Activated naive CD4-positive, alpha-beta T cell treated with anti-CD3 and anti-CD28 coated beads for 36 hours (primary cell): ENCODE measurements at regions not wholly inside any gene's neighbourhood (a gene's known extent, or its start where the extent isn't known, plus 50 kb on each side); places are given as distances from the start of the nearest gene placed in this dataset.

ENCODE experiments used
- CTCF ChIA-PET: fragments of 350-600 bp; sonication (Branson Sonifier 250); formaldehyde crosslinking; loops from one replicate; lab custom pipeline; 2021; ENCODE audit warnings: antibody characterized with exemption; lab: Charles Lee
- DNase-seq: peaks from one replicate; pipeline ENCODE4 v3.0.0-alpha.2; 2020
- H3K27ac Mint-ChIP-seq: one replicate; pipeline ENCODE4 v1.8.0; 2021; ENCODE audit warnings: mild to moderate bottlenecking, mixed read lengths
- H3K27me3 Mint-ChIP-seq: one replicate; pipeline ENCODE4 v1.8.0; 2021; ENCODE audit warnings: low read depth, mixed read lengths
- H3K36me3 Mint-ChIP-seq: one replicate; pipeline ENCODE4 v1.8.0; 2021; ENCODE audit warnings: low read depth, mixed read lengths
- H3K4me1 Mint-ChIP-seq: one replicate; pipeline ENCODE4 v1.8.0; 2021; ENCODE audit warnings: low read depth, mixed read lengths
- H3K4me3 Mint-ChIP-seq: one replicate; pipeline ENCODE4 v1.8.0; 2021; ENCODE audit warnings: mild to moderate bottlenecking, moderate library complexity, mixed read lengths
- H3K9me3 Mint-ChIP-seq: one replicate; pipeline ENCODE4 v1.8.0; 2021; ENCODE audit warnings: mixed read lengths
- intact Hi-C: fragments of 100-400 bp; cut with micrococcal nuclease; formaldehyde crosslinking; loops from one replicate; pipeline ENCODE4 v1.15.1; 2023

DNA sequence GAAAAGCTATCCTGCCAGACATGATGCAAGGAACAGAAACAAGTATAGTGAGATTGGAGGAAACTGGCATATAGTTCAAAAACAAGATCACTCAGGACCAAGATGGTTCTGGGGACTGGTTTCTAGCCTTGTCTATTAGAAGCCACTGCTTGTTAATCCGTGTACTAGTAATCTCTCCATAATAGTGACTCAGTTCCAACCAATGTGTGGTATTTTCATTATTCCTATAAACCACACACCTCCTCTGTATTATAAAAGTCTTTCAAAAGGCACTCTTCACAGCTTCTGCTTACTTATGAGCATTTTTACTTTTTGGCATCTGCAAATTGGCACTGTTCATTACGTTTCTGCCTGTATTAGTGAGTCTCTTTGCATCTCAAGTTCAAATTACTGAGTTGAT, 140.3 kb downstream of the SLC6A15 start:
- CTCF ChIA-PET: no interaction called here
- no peak for DNase-seq

DNA sequence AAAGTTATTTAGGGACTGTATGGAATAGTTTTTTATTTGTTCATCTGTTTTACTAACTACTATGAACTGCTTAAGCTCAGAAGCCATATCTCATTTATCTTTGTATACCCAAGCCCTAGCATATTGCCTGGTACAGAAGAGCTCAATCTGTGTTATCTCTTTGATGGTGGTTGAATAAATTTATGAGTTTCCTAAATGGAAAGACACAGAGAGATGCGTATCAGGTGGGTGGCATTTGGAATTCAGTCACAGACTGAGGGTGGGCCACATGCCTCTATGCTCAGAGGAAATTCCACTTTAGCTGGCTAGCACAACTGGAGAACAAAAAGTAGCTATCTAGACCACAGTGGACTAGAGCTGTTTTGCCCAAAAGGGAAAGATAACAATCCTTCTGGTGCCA, 145.5 kb downstream of the SLC6A15 start:
- Mint-ChIP-seq H3K36me3 (no peaks in the 10 kb centered on the region), H3K9me3 (no peaks in the 10 kb centered on the region), H3K4me3 (no peak overlapping the region), H3K27ac (no peak overlapping the region), H3K4me1 (no peaks in the 10 kb centered on the region), H3K27me3 (no peaks in the 10 kb centered on the region)
- CTCF ChIA-PET: no interaction called here
- no peak for DNase-seq
- intact Hi-C loops: no loop called here

More for the DNA sequence above, 140.3 kb downstream of the SLC6A15 start:
- Mint-ChIP-seq H3K9me3 (no peaks in the 10 kb centered on the region), H3K4me3 (no peak overlapping the region), H3K27ac (no peak overlapping the region), H3K27me3 (no peaks in the 10 kb centered on the region), H3K36me3 (no peaks in the 10 kb centered on the region), H3K4me1 (no peaks in the 10 kb centered on the region)
- intact Hi-C loops: no loop called here

DNA sequence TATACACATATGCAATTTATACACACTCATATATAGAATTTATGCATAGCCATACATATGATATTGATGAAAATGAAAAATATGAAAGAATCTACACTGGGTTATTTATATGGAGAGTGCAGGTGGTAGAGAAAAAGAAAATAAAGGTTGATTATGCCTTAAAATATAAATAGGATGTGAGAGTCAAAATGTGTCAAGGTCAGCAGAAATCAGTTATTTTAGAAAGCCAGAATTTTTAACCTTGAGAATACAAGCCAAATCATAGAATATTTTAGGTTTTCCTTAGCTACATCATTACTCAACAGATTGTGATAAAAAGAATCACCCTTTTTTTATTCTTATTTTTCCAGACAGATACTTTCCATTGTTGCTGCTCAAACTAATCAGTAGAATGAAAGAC, 146.2 kb downstream of the SLC6A15 start:
- Mint-ChIP-seq H3K4me3 (no peak overlapping the region), H3K27ac (no peak overlapping the region), H3K9me3 (no peaks in the 10 kb centered on the region), H3K27me3 (no peaks in the 10 kb centered on the region), H3K4me1 (no peaks in the 10 kb centered on the region), H3K36me3 (no peaks in the 10 kb centered on the region)
- intact Hi-C loops: no loop called here
- no peak for DNase-seq
- CTCF ChIA-PET: no interaction called here

DNA sequence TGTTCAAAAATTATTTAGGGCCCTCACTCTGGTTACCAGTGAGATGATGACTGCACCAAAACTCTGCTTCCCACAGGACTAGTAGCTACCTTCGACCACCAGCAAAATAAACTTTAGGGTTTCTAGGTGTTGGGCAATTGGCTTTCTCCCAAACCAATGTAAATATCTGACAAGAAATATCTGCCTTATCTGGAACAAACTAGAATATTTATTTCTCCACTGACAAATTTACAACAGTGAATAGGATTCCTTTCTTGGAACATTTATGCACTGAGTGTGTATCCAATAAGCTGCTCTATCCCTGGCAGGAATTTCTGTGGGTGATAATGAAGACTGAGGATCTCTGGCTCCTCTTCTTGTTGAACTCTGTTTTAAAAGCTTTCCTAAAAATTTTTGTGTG, 148.6 kb downstream of the SLC6A15 start:
- Mint-ChIP-seq H3K36me3 (no peaks in the 10 kb centered on the region), H3K27me3 (no peaks in the 10 kb centered on the region), H3K27ac (no peak overlapping the region), H3K4me3 (no peak overlapping the region), H3K9me3 (no peaks in the 10 kb centered on the region), H3K4me1 (no peaks in the 10 kb centered on the region)
- intact Hi-C loops: no loop called here
- CTCF ChIA-PET: no interaction called here
- no peak for DNase-seq

DNA sequence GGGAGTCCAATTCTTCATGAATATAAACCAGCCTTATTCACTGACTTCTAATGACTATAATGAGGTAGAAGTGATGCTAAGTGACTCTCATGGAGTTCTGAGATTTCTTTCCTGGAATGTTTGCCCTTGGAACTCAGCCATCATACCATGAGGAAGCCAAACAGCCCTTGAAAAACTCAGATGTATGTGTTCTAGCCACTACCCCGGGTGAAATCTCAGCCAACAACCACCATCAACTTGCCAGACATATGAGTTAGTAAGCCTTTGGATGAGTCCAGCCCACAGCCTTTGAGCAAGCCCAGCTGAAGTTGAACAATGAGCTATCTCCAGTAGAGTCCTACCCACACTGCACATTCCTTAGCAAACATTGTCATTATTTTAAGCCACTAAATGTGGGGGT, 149.5 kb downstream of the SLC6A15 start:
- no peaks in the 10 kb centered on the region for H3K4me1 Mint-ChIP-seq
- no peaks in the 10 kb centered on the region for H3K9me3 Mint-ChIP-seq
- intact Hi-C loops: no loop called here
- no peak overlapping the region for H3K27ac Mint-ChIP-seq
- no peaks in the 10 kb centered on the region for H3K36me3 Mint-ChIP-seq
- CTCF ChIA-PET: no interaction called here
- no peaks in the 10 kb centered on the region for H3K27me3 Mint-ChIP-seq
- no peak overlapping the region for H3K4me3 Mint-ChIP-seq
- no peak for DNase-seq

DNA sequence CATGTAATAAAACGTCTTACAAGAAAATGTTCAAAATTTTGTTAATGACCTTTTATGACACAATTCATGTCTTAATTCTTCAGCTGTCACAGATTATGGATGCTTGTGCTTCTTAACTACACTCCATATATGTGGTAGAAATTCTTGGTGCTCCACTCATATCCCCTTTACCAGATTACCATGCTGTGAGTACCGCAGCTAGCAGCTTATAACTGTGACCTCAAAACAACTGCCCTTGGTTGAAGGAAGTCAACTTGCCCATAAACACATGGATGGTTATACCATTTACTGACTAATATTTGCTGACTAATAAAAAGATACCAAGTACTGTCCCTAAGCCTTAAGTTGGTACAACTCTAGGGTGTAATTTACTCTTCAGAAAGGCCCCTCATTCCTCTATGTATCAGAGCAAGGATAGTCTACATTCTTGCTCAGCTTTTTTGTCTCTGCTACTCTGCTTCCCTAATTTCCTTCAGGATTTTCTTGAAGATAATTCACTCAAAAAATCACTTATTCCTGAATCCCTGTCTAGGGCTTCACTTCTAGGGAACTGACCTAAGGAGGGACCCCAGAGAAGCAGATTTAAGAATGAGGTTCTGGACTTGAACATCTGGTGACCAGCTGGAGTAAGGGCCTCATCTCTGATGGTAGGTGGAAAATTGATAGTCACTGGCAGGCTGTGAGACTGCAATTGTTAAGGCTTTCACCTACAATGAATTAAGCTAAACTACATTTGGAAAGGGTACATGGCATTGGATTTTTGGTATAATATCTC, 152.3 kb downstream of the SLC6A15 start:
- H3K27ac Mint-ChIP-seq: no peak overlapping the region
- CTCF ChIA-PET: interaction anchor here (0.6 kb wide), 1 partner anchor 828 kb away, joined by 3 read pairs; no protein-coding TSS in a partner anchor

DNA sequence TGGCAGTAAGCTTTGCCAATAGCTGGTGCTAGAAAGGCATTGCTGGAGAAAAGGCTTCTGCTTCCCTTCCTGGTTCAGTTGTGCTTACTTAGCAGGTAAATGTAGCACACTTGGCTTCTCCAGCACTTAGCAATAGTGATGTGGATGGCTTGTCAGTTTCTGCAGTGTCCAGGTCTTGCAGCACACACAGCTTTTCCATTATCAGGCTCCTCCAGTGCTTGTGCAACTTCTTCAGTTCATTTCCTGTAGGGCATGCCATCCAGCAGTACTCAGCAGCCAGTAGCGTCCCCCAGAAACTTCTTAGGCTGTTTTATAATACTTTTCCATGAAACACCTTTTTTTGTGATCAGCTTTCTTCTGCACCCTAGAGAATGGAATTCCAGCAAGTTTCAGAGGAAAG, 154.6 kb downstream of the SLC6A15 start:
- intact Hi-C loops: no loop called here

More for the DNA sequence above, 152.3 kb downstream of the SLC6A15 start:
- Mint-ChIP-seq H3K27me3 (no peaks in the 10 kb centered on the region), H3K4me1 (no peaks in the 10 kb centered on the region), H3K4me3 (no peak overlapping the region), H3K36me3 (no peaks in the 10 kb centered on the region), H3K9me3 (no peaks in the 10 kb centered on the region)
- intact Hi-C loops: no loop called here
- DNase-seq: no peak

DNA sequence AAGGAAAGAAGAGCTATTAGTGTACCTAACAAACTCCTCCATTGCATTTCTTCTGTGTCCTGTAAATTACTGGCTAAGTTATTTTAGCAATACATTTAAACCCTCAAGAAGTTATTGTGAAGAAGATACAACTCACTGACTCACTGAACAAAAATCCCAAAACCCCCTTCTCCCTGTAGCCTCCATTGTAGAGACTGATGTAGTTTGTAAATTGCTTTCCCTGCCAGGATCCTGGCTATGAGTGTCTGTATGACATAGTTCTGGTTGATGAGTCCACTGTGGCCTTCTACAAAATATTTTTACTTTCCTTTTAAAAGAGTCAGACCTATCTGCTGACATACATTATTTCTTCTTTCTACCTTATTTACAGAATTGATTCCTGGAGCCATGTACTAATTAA, 155.6 kb downstream of the SLC6A15 start:
- no peak for DNase-seq
- CTCF ChIA-PET: no interaction called here
- no peak overlapping the region for H3K4me3 Mint-ChIP-seq
- no peaks in the 10 kb centered on the region for H3K27me3 Mint-ChIP-seq
- H3K9me3 Mint-ChIP-seq: no peaks in the 10 kb centered on the region
- no peaks in the 10 kb centered on the region for H3K36me3 Mint-ChIP-seq
- H3K4me1 Mint-ChIP-seq: no peaks in the 10 kb centered on the region
- intact Hi-C loops: no loop called here
- no peak overlapping the region for H3K27ac Mint-ChIP-seq

More for the DNA sequence above, 154.6 kb downstream of the SLC6A15 start:
- no peak overlapping the region for H3K4me3 Mint-ChIP-seq
- CTCF ChIA-PET: no interaction called here
- no peaks in the 10 kb centered on the region for H3K9me3 Mint-ChIP-seq
- H3K36me3 Mint-ChIP-seq: no peaks in the 10 kb centered on the region
- no peaks in the 10 kb centered on the region for H3K27me3 Mint-ChIP-seq
- no peak for DNase-seq
- H3K27ac Mint-ChIP-seq: no peak overlapping the region
- H3K4me1 Mint-ChIP-seq: no peaks in the 10 kb centered on the region

DNA sequence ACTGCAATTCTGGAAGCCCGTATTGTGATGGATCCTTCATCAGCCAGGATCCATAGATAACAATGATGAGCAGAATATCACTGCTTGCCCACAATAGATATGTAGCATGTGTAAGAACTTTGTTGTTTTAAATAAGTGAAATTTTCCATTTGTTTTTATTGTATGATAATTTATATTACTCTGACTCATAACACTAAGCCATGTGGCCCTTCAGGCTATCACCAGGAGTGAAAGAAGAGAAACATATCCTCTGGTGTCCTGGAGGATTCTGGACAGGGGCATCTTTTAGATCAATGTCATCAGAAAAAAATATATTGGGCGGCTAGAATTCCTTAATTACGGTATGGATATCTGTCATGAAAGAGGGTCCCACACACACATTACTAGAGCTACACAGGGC, 167.5 kb downstream of the SLC6A15 start:
- no peak for DNase-seq

DNA sequence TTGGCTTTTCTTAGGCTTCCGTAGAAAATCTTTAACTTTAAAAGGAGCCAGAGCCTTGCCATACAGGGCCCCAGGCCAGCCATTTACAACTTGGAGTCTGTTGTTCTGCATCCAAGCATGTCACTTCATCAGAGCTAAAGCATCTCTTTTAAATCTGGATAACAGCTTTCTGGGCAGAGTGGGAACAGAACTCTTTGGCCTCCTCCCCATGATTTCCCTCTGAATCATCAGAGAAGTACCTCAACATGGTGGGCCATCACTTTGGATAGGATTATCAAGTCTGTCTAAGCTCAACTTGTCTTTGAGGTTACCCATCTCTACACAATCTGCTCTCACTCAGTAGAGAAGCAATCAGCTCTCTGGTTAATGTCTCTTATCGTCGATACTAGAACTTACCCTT, 170.9 kb downstream of the SLC6A15 start:
- Mint-ChIP-seq H3K9me3 (no peaks in the 10 kb centered on the region), H3K36me3 (no peaks in the 10 kb centered on the region), H3K4me1 (no peaks in the 10 kb centered on the region), H3K27me3 (no peaks in the 10 kb centered on the region), H3K27ac (no peak overlapping the region), H3K4me3 (no peak overlapping the region)
- DNase-seq: no peak
- intact Hi-C loops: no loop called here
- CTCF ChIA-PET: no interaction called here

More for the DNA sequence above, 167.5 kb downstream of the SLC6A15 start:
- H3K4me3 Mint-ChIP-seq: no peak overlapping the region
- H3K9me3 Mint-ChIP-seq: no peaks in the 10 kb centered on the region
- CTCF ChIA-PET: no interaction called here
- H3K27me3 Mint-ChIP-seq: no peaks in the 10 kb centered on the region
- no peaks in the 10 kb centered on the region for H3K4me1 Mint-ChIP-seq
- no peaks in the 10 kb centered on the region for H3K36me3 Mint-ChIP-seq
- no peak overlapping the region for H3K27ac Mint-ChIP-seq
- intact Hi-C loops: no loop called here

DNA sequence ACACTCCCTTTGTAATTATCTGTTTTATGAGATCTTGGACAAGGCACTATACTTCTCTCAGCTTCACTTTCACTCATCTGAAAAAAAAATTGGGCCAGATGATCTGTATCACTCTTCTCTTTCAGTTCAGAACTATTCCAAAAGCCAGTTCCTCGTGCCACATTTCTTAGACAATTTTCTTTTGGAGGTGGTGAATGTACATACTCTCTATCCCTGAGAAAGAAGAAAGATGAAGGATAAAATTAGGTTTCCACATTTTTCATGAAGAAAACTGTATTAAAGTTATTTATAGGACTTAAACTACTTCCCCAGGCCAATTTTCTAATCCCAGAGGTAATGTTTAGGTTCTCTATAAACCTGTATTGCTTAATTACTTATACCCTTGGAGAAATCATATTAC, 171.6 kb downstream of the SLC6A15 start:
- no peak for DNase-seq

DNA sequence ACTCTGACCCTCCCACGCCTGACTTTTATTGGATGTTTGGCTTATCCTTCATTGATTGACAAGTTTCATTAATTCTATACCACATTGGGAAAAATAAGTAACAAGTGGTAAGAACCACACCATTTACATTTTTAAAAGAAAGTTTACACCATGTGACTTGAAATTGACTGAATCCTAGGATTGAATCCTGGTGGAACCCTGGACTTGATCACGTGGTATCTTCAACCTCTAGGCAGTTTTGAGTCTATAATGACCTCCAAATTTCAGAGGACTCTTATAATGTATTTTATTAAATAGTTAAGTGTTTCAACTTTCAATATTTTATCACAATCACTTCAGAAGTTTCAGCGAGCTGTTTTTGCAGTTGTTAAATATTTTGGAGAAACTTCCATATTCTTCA, 172.0 kb downstream of the SLC6A15 start:
- Mint-ChIP-seq H3K9me3 (no peaks in the 10 kb centered on the region), H3K4me3 (no peak overlapping the region), H3K27ac (no peak overlapping the region), H3K4me1 (no peaks in the 10 kb centered on the region), H3K36me3 (no peaks in the 10 kb centered on the region), H3K27me3 (no peaks in the 10 kb centered on the region)
- DNase-seq: no peak
- intact Hi-C loops: no loop called here
- CTCF ChIA-PET: no interaction called here

More for the DNA sequence above, 171.6 kb downstream of the SLC6A15 start:
- CTCF ChIA-PET: no interaction called here
- Mint-ChIP-seq H3K27ac (no peak overlapping the region), H3K36me3 (no peaks in the 10 kb centered on the region), H3K27me3 (no peaks in the 10 kb centered on the region), H3K4me3 (no peak overlapping the region), H3K9me3 (no peaks in the 10 kb centered on the region), H3K4me1 (no peaks in the 10 kb centered on the region)
- intact Hi-C loops: no loop called here

DNA sequence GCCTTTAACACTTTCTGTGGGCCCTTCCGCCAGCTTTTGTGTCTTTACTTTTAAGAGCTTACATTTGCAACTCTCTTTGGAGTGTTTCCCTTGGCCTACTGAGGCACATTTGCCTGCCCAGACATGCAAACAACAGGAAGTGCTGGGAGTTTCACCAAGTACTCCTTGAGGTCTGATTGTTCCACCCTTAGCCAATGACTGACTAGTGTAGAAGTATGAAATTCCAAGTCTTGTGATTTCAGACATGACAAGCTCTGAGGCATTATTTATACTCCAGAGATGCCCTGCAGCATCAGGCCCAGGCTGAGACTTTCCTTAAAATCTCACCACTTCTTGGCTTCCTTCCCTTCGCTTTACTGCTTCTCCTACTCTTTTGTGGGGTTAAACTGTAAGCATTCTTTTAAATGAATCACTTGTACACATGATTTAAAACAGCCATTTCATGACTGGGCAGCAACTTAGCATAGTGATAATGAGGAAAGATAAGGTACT, 174.1 kb downstream of the SLC6A15 start:
- no peaks in the 10 kb centered on the region for H3K36me3 Mint-ChIP-seq
- H3K4me1 Mint-ChIP-seq: no peaks in the 10 kb centered on the region
- intact Hi-C loops: no loop called here
- no peak overlapping the region for H3K4me3 Mint-ChIP-seq
- no peaks in the 10 kb centered on the region for H3K9me3 Mint-ChIP-seq
- H3K27me3 Mint-ChIP-seq: no peaks in the 10 kb centered on the region
- DNase-seq: no peak
- CTCF ChIA-PET: no interaction called here
- H3K27ac Mint-ChIP-seq: no peak overlapping the region
